HEK293 (cell line): ENCODE measurements at regions not wholly inside any gene's neighbourhood (a gene's known extent, or its start where the extent isn't known, plus 50 kb on each side); places are given as distances from the start of the nearest gene placed in this dataset.

Experiments
- CTCF ChIP-seq: fragments of 450-650 bp; formaldehyde crosslinking; IDR thresholded peaks from 2 replicates; pipeline ENCODE4 v1.5.1; 2016; ENCODE audit warnings: missing biosample characterization, missing genetic modification characterization
- PRDM2 ChIP-seq: fragments of 450-650 bp; formaldehyde crosslinking; IDR thresholded peaks from 2 replicates; pipeline ENCODE4 v1.5.1; 2016; ENCODE audit warnings: missing biosample characterization, missing genetic modification characterization, borderline replicate concordance
- TCF7L2 ChIP-seq: IDR thresholded peaks from 2 replicates; pipeline ENCODE4 v1.6.1; 2011; ENCODE audit warnings: low read depth, mild to moderate bottlenecking, inconsistent platforms, low read length, moderate library complexity, borderline replicate concordance
- ZNF654 ChIP-seq: fragments of 450-650 bp; formaldehyde crosslinking; IDR thresholded peaks from 2 replicates; pipeline ENCODE4 v1.5.1; 2016; ENCODE audit warnings: low read depth, missing biosample characterization, missing genetic modification characterization

GRCh38 chr3:145639003-145639606, 521.9 kb downstream of the PLOD2 start:
- no peak for TF ChIP-seq PRDM2 (tag by site-specific recombination)
- no peak for TF ChIP-seq ZNF654 (tag by site-specific recombination)
- TF ChIP-seq CTCF (tag by site-specific recombination): no peak
- no peak for TF ChIP-seq TCF7L2
